Testis (tissue), 2 donors: ENCODE measurements at regions not wholly inside any gene's neighbourhood (a gene's known extent, or its start where the extent isn't known, plus 50 kb on each side); places are given as distances from the start of the nearest gene placed in this dataset.
A peak's percentile ranks its signal among the peaks of the same experiment; 100 is the strongest.

Experiments used
- DNase-seq: peaks from one replicate; pipeline ENCODE4 v3.0.0-alpha.2; 2019
- H3K27ac ChIP-seq, 2 donors: fragments of 200-600 bp; sonication (generic); one replicate each; pipeline ENCODE4 v1.5.1; 2019
- H3K27me3 ChIP-seq: fragments of 200-600 bp; sonication (generic); one replicate; pipeline ENCODE4 v1.5.1; 2019
- H3K36me3 ChIP-seq: fragments of 200-600 bp; sonication (generic); one replicate; pipeline ENCODE4 v1.5.1; 2017; ENCODE audit warnings: low read depth; ENCODE audit errors: missing control alignments
- H3K4me1 ChIP-seq: fragments of 200-600 bp; sonication (generic); one replicate; pipeline ENCODE4 v1.5.1; 2019
- H3K4me3 ChIP-seq, 2 donors: fragments of 200-600 bp; sonication (generic); one replicate each; pipeline ENCODE4 v1.5.1; 2017 to 2019
- H3K9me3 ChIP-seq: fragments of 200-600 bp; sonication (generic); one replicate; pipeline ENCODE4 v1.5.1; 2017
- CTCF ChIP-seq, 3 experiments: fragments of 450-650 bp in 2 of 3; fragments of 200-600 bp in 1 of 3; sonication (generic) in 1 of 3; IDR thresholded peaks; one replicate each; pipeline ENCODE4 v1.5.1; 2016 to 2019; ENCODE audit warnings: antibody characterized with exemption in 3 of 3, mild to moderate bottlenecking in 2 of 3, moderate library complexity in 1 of 3
- POLR2A ChIP-seq: fragments of 450-650 bp; IDR thresholded peaks from one replicate; pipeline ENCODE4 v1.6.1; 2017; ENCODE audit warnings: antibody characterized with exemption, mild to moderate bottlenecking, moderate library complexity
- WGBS, 2 donors: methylation state at CpG; one replicate each; pipeline ENCODE4 v1.1.5; 2018; 5-methylcytosine and 5-hydroxymethylcytosine counted together
- intact Hi-C: fragments of 100-400 bp; cut with DNase I; formaldehyde crosslinking; loops from one replicate; pipeline ENCODE4 v1.15.1; 2023; ENCODE audit warnings: low total_unique reads

- TF ChIP-seq CTCF (IDR thresholded peaks at IDR 0.05), result no peak
- TF ChIP-seq POLR2A, result no peak
- H3K9me3 ChIP-seq, result no peaks in the 10 kb centered on the region
- no peak overlapping the region for H3K4me3 ChIP-seq
- H3K27ac ChIP-seq, result peak overlapping the region; percentile 48 to 74
- H3K27me3 ChIP-seq, result no peaks in the 10 kb centered on the region
- 89 to 90% methylated on average over 2 of the region's 2 CpGs for WGBS, 2 donors
- no peak for DNase-seq
- H3K36me3 ChIP-seq, result no peaks in the 10 kb centered on the region
- intact Hi-C loops, result no loop called here
- peaks cover 23% of the 10 kb centered on the region for H3K4me1 ChIP-seq
Measured at GRCh38 chr9:714675-715074, 126.8 kb upstream of the DMRT1 start.

GRCh38 chr9:715300-715699 lies 126.2 kb upstream of the DMRT1 start:
- TF ChIP-seq POLR2A, result no peak
- no peak for TF ChIP-seq CTCF (IDR thresholded peaks at IDR 0.05)
- H3K27me3 ChIP-seq, result no peaks in the 10 kb centered on the region
- peak overlapping the region; percentile 48 to 74 for H3K27ac ChIP-seq
- intact Hi-C loops, result no loop called here
- no peak for DNase-seq
- 44 to 47% methylated on average over 2 of the region's 2 CpGs for WGBS, 2 donors
- H3K9me3 ChIP-seq, result no peaks in the 10 kb centered on the region
- peaks cover 23% of the 10 kb centered on the region for H3K4me1 ChIP-seq
- no peaks in the 10 kb centered on the region for H3K36me3 ChIP-seq
- H3K4me3 ChIP-seq, result no peak overlapping the region

GRCh38 chr9:715743-716400 lies 125.6 kb upstream of the DMRT1 start:
- no peak for DNase-seq
- 34 to 42% methylated on average over 3 of the region's 3 CpGs for WGBS, 2 donors
- H3K4me3 ChIP-seq, result no peak overlapping the region

GRCh38 chr9:717722-718121 lies 123.8 kb upstream of the DMRT1 start:
- H3K4me3 ChIP-seq, result no peak overlapping the region
- no peak overlapping the region for H3K27ac ChIP-seq
- WGBS, 2 donors, result 85 to 88% methylated on average over 5 of the region's 5 CpGs
- no peaks in the 10 kb centered on the region for H3K9me3 ChIP-seq
- no peaks in the 10 kb centered on the region for H3K36me3 ChIP-seq
- TF ChIP-seq CTCF (IDR thresholded peaks at IDR 0.05) (no peak), POLR2A (no peak)
- no peaks in the 10 kb centered on the region for H3K27me3 ChIP-seq
- intact Hi-C loops, result no loop called here
- DNase-seq, result no peak
- H3K4me1 ChIP-seq, result peaks cover 23% of the 10 kb centered on the region

More at GRCh38 chr9:715743-716400, 125.6 kb upstream of the DMRT1 start:
- no peak for TF ChIP-seq CTCF (IDR thresholded peaks at IDR 0.05)
- TF ChIP-seq POLR2A, result no peak
- H3K36me3 ChIP-seq, result no peaks in the 10 kb centered on the region
- H3K9me3 ChIP-seq, result no peaks in the 10 kb centered on the region
- H3K27me3 ChIP-seq, result no peaks in the 10 kb centered on the region
- peak overlapping the region; percentile 48 to 74 for H3K27ac ChIP-seq
- intact Hi-C loops, result no loop called here
- peaks cover 23% of the 10 kb centered on the region for H3K4me1 ChIP-seq

- Histone ChIP-seq H3K4me1 (peaks cover 15% of the 10 kb centered on the region), H3K4me3 (no peak overlapping the region), H3K27me3 (no peaks in the 10 kb centered on the region), H3K36me3 (no peaks in the 10 kb centered on the region), H3K27ac (no peak overlapping the region), H3K9me3 (no peaks in the 10 kb centered on the region)
- intact Hi-C loops, result no loop called here
- 80 to 91% methylated on average over 5 of the region's 5 CpGs for WGBS, 2 donors
- no peak for DNase-seq
- TF ChIP-seq CTCF (IDR thresholded peaks at IDR 0.05) (no peak), POLR2A (no peak)
Measured at GRCh38 chr9:720239-720881, 121.1 kb upstream of the DMRT1 start.
